ENCODE measurements at regions not wholly inside any gene's neighbourhood (a gene's known extent, or its start where the extent isn't known, plus 50 kb on each side); places are given as distances from the start of the nearest gene placed in this dataset.

GRCh38 chr14:105694961-105695360 lies 168.6 kb downstream of the TMEM121 start:
- TF ChIP-seq CTCF (IDR thresholded peaks at IDR 0.05) (no peak), ZFX (IDR thresholded peaks at IDR 0.05; ENCODE audit: borderline replicate concordance) (no peak)

Measured in 22Rv1 (cell line).